Effector CD4-positive, alpha-beta T cell (primary cell): ENCODE measurements at regions not wholly inside any gene's neighbourhood (a gene's known extent, or its start where the extent isn't known, plus 50 kb on each side); places are given as distances from the start of the nearest gene placed in this dataset.
"Not testable (repeated sequence)": the region's sequence is repeated elsewhere in the genome, so short reads cannot be mapped to it uniquely, and the experiment has no call there.

Experiments used
- DNase-seq: peaks from one replicate; pipeline ENCODE4 v3.0.0-alpha.2; 2020

DNA sequence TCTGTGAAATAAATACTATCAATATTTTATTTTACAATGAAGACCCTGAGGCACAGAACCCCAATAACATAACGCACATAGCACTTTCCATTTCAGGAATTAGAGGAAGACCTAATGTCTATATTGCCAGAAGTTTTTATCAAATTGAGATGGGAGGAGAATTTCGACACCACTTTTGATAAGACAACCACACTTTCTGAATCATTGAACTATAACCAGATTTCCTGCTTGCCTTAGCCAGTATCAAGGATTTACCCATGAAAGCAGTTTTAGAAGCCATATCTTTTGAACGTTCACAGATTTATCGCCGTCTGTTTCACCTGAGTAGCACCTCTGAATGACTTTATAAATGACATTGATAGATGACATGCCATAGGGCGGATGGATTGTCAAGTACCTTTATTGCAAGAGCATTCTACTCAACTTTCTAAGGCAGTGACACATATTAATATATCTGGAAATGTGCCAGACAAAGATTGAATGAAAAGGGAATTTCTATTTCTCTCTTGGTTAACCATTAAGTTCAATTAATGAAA, 768.4 kb downstream of the LTN1 start:
- DNase-seq: no peak

DNA sequence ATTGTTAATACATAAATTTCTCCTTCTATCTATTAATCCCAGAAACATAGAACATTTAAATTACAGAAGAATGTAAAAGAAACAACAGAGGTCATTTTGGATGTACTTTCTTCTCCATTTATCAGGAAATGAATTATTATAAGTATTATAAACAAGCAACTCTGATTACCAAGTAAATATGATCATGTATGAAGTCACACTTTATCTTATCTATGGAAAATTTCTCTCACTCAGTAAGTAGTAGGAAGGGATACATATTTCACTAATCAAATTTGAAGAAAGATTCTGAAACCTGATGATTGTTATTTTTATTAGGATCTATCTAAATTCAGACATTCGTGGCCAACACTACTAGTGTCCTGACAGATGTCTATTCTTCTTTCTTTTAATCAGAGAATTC, 770.7 kb downstream of the LTN1 start:
- no peak for DNase-seq

DNA sequence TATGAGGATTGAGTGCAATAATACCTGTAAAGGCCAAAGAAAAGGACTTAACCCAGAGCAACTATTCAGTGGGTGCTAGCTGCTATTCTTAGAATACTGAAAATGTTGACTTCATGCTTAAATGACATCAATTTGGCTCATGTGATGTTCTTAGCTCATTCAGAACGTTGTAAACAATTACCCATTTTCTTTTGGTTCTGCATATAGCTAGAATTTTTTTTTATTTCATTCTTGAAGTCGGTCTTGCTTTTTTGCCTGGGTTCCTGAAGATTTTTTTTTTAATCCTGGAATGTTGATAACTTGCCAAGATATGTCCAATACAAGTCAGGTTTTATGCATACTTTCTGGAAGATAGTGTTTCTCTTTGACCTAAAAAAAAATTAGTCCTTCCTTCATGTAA, 772.0 kb downstream of the LTN1 start:
- DNase-seq: no peak

DNA sequence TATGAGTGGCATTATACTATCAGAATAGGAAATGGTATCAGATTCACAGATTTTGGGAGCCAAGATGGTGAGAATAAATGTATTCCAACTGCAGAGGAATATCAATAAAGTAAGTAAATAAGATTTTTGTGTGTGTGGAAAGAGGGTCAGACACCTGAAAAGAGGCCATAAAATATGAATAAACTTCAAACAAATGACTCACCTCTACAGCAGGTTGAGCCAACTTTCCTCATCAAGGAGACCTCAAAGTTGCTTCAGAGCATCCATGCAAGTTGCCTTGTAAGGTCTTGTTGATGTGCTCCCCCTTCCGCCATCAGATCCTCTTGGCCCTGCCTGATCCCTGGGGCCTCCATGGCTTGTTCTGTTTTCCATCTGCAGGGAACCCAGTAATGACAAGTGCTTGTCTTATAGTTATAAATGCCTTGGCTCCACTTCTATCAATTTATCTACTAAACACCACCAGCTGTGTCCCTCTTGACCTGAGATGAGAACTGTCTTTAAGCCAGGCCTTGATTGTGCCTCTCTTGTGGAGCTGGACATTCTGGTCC, 775.6 kb downstream of the LTN1 start:
- DNase-seq: no peak

DNA sequence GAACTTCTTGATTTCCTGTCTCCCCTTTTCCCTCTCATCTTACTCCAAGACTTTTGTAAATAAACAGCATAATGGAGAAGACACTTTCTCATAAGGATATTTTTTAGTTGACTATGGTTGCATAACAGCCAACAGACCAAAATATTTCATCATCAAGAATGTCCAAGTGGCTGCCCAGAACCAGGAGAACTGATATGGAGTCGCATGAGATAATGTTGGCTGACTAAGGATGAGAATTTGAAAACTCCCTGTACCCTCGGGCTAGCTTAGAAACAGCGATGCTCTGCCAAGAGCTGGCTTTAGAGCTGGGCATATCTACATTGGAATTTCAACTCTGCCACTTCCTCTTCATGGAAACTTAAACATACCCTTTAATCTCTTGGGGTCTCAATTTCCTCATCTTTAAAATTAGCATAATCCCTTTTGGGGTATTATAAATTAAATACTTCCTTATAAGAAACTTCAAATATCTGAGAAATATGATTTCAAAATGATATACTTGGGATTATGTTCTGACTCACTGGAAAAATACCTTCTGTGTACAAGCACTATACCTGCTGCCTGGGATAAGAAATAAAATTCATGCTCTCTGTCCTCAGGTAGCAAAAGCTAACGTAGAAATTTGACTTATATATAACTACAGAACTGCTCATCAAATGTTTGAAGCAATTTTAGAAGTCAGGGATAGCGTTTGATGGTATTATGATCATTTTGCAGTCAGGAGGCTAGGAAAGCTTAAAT, 777.3 kb downstream of the LTN1 start:
- no peak for DNase-seq

DNA sequence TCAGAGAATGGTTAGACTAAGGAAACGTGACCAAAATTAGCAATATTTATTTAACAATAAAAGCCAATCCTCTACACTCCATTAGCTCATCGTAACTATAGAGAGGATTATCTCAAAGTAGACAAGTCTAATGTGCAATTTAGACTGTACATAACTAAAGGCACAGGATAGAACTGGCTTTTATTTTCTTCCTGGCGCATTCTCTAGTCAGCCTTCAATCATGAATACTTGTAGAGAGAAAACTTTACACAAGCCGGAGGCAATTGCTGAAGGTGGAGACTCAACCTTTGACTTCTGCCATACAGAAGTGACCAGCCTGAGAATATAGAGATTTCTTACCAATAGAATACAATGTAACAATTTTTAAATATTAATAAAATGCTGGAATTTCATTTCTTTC, 777.9 kb downstream of the LTN1 start:
- no peak for DNase-seq

DNA sequence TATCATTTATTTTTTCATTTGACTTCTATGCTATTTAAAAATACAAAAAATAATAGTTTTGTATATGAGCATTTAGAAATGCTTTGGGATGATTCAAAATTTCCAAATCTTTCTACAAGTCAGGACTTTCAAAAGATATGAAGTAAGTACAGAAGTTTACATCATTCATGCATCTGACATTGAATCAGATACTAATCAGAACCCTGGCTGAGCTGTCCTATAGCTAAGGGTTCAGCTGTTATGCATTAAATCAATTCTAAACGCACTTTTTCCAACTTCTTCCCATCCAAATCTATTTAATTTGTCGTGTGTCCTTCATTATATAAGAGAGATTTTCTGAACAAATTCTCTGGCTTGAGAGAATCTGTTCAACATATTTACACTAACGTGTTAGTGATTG, 779.4 kb downstream of the LTN1 start:
- DNase-seq: no peak

DNA sequence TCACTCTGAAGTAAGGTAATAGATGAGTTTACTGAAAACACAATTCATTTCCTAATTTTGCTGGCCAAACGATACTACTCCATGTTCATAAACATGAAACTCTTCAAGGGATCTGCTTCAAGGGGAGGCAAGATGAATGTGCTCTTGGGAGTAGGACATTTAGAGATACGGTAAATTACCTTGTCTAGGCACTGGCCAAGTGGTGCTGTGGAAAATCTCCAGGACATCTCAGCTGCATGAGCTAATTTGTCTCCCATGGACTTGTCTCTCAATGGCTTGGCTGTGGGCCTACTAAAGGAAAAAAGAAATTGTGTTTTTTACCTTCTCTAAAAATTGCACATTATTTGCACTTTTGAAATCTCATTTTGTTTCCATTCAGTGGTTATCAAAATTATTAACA, 780.6 kb downstream of the LTN1 start:
- no peak for DNase-seq

DNA sequence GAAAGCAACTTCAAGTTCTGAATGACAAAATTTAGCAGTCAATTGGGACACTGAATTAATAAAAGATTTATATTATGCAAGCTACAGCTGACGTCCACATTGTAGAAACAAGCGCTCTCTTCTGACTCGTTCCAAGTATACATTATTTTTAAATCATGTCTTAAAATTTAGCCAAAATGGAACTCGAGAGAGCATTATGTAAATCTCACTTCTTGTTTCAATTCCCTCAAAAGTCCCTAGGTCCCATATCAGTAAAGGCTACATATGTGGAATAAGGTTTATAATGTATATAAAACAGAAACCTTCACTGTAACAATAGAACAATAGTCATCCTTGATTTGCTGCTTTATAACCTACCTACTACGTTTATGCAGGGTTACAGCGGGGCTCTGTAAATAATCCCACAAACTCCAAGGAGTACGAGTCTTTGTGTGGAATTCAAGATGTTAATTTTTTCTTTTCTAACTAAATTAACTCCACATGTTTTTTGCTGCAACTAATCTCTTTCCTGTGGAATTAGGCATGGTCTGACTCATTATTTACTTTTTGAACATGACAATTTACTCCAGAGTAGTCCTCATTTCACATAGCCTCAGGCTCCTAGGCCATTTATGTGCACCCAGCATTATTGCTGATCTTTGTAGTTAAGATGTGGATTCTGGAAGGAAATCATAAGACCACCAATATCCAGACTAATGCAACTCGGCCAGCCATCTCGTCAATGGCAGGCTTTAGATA, 785.1 kb downstream of the LTN1 start:
- no peak for DNase-seq

DNA sequence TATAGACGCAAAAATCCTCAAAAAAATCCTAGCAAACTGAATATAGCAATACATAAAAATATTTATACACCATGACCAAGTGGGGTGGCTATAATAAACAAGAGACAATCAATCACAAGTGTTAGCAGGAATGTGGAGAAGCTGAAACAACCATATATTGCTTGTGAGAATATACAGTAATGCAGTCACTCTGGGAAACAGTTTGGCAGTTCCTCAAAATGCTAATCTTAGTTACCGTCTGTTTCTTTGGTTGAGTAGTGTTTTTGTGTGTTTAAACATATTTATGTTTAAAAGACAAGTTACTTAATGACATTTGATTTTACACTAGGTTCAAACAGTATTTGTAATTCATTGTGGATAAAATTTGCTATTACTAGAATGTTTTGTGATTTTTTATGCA, 792.0 kb downstream of the LTN1 start:
- DNase-seq: no peak

DNA sequence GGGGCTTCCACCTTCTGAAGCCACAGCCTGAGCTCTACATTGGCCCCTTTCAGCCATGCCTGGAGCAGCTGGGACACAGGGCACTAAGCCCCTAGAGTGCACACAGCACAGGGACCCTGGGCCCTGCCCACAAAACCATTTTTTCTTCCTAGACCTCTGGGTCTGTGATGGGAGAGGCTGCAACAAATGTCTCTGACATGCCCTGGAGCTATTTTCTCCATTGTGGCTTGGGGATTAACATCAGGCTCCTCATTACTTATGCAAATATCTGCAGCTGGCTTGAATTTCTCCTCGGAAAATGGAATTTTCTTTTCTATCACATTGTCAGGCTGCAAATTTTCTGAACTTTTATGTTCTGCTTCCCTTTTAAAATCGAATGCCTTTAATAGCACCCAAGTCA, 795.7 kb downstream of the LTN1 start:
- DNase-seq: no peak

DNA sequence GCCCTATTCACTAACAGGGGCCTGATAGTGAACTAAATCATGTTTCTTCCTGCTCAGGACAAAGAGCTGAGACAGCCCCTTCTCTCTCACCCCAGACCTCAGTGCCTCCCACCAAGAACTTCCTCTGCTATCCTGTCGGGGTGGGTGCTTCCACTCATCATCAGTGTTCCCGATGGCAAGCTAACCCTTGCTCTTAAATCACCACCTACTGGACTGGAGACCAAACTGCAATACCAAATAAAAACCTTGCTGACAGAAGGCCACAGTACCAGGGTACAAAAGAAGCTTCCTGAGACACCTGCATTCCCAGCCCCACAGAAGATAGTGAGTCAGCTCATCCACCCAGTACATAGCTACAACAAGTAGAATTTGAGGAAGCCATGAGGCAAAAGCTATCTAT, 799.5 kb downstream of the LTN1 start:
- DNase-seq: no peak

DNA sequence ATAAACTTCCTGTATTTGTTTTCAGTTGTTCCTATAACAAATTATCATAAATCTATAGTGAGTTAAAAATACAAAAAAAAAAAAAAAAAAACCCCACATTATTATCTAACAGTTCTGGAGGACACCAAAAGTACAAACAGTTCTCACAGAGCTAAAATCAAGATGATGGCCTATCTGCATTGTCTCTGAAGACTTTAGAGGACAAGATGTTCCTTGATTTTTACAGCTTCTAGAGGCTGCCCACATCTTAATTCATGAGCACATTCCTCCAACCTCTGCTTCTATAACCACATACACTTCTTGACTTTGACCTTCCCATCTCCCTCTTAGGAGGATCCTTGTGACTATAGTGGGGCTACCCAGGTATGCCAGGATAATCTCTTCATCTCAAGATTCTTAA, 806.1 kb downstream of the LTN1 start:
- DNase-seq: no peak

DNA sequence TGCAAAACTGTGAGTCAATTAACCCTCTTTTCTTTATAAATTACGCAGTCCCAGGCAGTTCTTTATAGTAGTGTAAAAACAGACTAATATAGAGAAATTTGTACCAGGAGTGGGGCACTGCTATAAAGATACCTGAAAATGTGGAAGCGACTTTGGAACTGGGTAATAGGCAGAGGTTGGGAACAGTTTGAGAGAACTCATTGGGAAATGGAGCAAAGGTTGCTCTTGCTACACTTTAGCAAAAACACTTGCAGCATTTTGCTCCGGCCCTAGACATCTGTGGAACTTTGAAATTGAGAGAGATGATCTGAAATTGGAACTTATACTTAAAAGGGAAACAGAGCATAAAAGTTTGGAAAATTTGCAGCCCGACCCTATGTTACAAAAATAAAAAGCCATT, 810.9 kb downstream of the LTN1 start:
- no peak for DNase-seq

DNA sequence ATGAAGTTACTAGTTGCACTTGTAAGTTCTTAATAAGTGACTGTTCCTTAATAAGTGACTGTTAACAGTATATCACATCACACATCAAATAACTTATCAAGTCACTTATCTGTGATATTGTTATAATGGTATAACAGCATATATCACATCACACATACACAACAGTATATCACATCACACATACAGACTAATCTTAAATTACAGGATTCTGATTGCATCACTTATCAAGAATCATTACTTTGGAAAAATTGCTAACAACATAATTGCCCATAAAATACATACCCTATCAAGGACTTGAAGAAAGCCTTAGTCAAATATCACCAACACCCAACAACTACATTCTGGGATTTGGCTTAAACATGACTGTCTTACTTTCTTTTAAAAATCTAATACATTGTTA, 813.5 kb downstream of the LTN1 start:
- DNase-seq: no peak

DNA sequence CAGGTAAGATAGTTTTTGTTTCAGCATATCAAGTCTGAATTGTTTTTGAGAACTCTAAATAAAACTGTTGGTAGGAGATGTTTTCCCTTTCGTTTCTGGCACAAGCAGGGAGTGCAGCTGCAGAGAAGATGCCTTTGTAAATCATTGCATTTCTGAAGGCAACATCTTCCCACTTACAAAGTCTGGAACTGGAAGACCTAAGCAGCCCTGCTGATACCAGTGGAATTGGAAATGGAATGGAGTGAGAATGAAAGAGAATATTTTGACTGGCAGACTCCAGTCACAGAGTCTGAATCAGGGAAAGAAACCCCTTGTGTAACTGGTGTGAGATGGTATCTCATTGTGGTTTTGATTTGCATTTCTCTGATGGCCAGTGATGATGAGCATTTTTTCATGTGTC, 815.6 kb downstream of the LTN1 start:
- DNase-seq: no peak

DNA sequence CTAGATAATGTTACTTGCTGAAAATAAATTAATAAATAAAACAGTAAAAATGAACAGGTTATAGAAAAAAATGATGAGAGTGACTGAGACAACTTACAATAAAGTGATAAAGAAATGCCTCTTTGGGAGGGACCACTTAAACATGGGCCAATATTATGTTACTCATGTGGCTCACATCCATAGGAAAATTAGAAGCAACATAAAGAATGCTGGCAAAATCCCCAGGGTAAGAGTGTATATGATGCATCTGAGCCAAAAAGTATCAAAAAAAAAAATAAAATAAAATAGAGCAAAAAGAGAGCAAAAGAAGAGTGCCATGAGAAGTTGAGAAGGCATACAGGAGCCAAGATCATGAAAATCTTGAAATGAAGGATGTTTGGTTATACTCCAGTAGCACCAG, 818.0 kb downstream of the LTN1 start:
- DNase-seq: no peak

DNA sequence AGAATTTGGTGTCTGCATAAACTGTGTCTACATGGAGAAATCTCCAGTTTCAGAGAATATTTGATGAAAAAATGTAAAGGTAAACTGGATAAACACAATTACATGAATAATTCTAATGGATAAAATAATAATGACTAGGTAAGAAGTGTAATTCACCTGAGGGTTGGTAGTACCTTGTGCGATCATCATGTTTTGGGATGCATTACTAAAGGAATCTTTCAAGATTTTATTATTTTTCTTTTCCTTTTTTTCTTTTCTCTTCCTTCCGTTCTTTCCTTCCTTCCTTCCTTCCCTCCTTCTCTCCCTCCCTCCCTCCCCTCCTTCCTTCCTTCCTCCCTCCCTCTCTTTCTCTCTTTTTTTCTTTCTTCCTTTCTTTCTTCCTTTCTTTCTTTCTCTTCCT, 818.7 kb downstream of the LTN1 start:
- DNase-seq: no peak

DNA sequence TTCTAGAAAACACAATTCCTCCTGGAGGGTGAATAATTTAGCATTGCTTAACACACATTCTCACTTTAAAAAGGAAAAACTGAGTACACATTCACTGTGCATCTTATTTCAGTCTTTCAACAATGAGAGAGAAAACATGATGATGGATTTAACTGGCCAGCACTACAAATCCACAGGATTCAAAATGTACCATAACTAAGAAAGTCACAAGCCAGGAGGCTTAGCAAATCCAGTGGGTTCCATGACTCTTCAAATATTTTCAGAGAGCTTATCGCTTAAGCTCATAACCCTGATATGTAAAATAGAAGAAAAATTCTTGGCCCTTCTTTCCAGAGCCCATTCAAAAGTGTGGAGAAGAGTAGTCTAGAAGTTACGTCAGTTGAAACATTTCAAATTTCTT, 820.3 kb downstream of the LTN1 start:
- DNase-seq: no peak

DNA sequence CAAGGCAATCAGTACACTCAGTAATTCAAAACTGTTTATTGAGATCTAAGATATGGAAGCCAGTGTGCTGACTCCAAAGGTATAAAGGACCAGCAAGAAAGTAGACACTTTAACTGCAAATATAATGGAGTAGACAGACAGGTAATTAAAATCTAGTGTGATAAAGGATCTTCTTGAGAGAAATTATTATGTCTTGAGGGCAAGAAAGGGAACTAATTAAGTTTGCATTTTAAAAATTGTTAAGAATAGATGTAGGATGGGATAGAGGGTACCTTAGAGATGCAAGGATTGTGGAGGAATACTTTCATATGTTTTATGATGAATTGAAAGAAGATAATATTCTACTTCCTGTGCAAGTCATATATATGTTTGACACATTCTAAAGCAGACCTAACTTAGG, 825.3 kb downstream of the LTN1 start:
- no peak for DNase-seq

DNA sequence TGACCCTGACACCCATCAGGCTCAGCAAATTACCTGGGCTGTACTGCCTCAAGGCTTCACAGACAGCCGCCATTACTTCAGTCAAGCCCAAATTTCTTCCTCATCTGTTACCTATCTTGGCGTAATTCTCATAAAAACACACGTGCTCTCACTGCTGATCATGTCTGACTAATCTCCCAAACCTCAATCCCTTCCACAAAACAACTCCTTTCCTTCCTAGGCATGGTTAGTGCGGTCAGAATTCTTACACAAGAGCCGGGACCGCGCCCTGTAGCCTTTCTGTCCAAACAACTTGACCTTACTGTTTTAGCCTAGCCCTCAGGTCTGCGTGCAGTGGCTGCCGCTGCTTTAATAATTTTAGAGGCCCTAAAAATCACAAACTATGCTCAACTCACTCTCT, 828.2 kb downstream of the LTN1 start:
- DNase-seq: not testable (repeated sequence)

DNA sequence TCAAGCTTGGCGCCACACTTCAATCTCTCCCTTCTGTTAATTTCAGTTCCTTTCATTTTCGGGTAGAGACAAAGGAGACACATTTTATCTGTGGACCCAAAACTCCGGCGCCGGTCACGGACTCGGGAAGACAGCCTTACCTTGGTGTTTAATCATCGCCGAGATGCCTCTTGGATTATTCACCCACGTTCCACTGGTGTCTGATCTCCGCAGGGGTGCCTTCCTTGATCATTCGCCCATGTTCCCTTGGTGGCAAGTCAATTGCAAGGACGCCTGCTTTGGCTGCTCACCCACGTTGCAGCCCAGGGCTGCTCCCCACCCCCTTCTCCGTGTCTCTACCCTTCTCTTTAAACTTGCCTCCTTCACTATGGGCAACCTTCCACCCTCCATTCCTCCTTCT, 830.6 kb downstream of the LTN1 start:
- DNase-seq: not testable (repeated sequence)

DNA sequence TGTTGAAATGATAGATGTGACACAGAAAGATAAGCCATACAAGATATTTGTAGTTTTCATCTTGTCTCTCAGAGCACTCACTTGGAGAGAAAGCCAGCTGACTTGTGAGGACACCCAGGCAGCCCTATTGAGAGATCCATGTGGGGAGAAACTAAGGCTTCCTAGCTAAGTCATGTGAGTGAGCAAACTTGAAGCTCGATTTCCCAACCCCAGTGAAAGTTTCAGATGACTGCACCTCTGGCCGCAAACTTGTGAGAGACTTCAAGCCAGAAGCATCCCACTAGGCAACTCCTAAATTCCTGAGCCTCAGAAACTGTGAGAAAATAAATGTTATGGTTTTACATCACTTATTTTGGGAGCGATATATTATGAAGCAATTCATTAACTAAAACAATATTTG, 832.3 kb downstream of the LTN1 start:
- no peak for DNase-seq

DNA sequence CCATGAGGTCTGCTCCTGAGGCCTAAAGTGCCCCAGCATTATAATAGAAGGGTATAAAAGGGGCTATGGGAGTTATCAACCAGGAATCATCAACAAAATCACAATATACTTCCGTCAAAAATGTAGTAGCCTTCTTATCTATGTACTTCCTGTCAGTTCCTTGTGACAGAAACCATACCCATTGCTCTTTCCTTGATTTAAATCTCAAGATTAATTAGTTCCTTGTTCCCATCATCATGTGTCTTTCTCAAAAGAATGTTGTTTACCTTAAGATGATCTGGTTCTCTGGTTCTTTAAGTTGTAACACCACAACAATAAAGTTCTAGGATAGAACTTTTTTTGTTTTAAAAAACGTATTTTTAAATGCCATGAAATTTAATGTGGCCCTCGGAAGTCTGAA, 833.3 kb downstream of the LTN1 start:
- no peak for DNase-seq
